Endothelial cell of umbilical vein (primary cell): ENCODE measurements at regions not wholly inside any gene's neighbourhood (a gene's known extent, or its start where the extent isn't known, plus 50 kb on each side); places are given as distances from the start of the nearest gene placed in this dataset.
A peak's percentile ranks its signal among the peaks of the same experiment; 100 is the strongest.

Experiments used
- BruUV-seq: library from RNA; stranded (reverse); fragments of 400-500 nt; replicated peaks from 2 replicates; lab custom pipeline; 2021; lab: Mats Ljungman, UMichigan
- CTCF ChIA-PET: fragments of 300-600, 350-600 bp; sonication (Branson Sonifier 250); formaldehyde crosslinking; loops from one replicate; lab custom pipeline; 2021; ENCODE audit warnings: antibody characterized with exemption, inconsistent platforms; lab: Charles Lee
- POLR2A ChIA-PET: fragments of 300-600, 350-600 bp; sonication (Branson Sonifier 250); formaldehyde crosslinking; loops from one replicate; lab custom pipeline; 2021; ENCODE audit warnings: antibody characterized with exemption, inconsistent platforms; lab: Charles Lee
- DNase-seq: peaks from one replicate; pipeline ENCODE4 v3.0.0-alpha.2; 2011; ENCODE audit warnings: low read depth, low spot score
- FAIRE-seq: peaks from 2 replicates; lab custom pipeline; 2011; peaks lifted over from hg19 to GRCh38; lab: Jason Lieb, UNC
- H2AFZ ChIP-seq: 2 replicates; pipeline ENCODE4 v1.6.0; 2012; ENCODE audit warnings: low read depth, low read length, control low read depth, inconsistent platforms
- H3K27ac ChIP-seq: 2 replicates; pipeline ENCODE4 v1.5.1; 2011; ENCODE audit warnings: low read depth, mild to moderate bottlenecking, control low read depth, low read length, moderate library complexity; ENCODE audit not compliant: insufficient read depth
- H3K27me3 ChIP-seq, 2 experiments: 2 replicates each; pipeline versions ENCODE4 v1.6.0 to v1.6.1; 2011; ENCODE audit warnings: low read length in 2 of 2, mixed read lengths in 1 of 2; ENCODE audit not compliant: control insufficient read depth in 2 of 2, insufficient read depth in 2 of 2
- H3K36me3 ChIP-seq, 2 experiments: 2 replicates in 1 of 2; 3 replicates in 1 of 2; pipeline ENCODE4 v1.5.1; 2011; ENCODE audit warnings: low read length in 2 of 2, mild to moderate bottlenecking in 1 of 2, moderate library complexity in 1 of 2; ENCODE audit not compliant: control insufficient read depth in 2 of 2, insufficient read depth in 2 of 2; ENCODE audit errors: extremely low read depth in 1 of 2
- H3K4me1 ChIP-seq: 3 replicates; pipeline ENCODE4 v1.5.1; 2011; ENCODE audit warnings: mild to moderate bottlenecking, low read length; ENCODE audit not compliant: control insufficient read depth, insufficient read depth; ENCODE audit errors: extremely low read depth
- H3K4me2 ChIP-seq: 2 replicates; pipeline ENCODE4 v1.6.1; 2011; ENCODE audit warnings: low read length, control low read depth, mixed read lengths; ENCODE audit not compliant: insufficient read depth
- H3K4me3 ChIP-seq, 3 experiments: fragments of 200-600 bp in 1 of 3; sonication (generic), shearing (Covaris generic) in 1 of 3; replicated peaks in 1 of 3; 2 replicates each; pipeline ENCODE4 v1.5.1; 2011 to 2016; ENCODE audit warnings: control low read depth in 3 of 3, low read length in 3 of 3, mild to moderate bottlenecking in 2 of 3, inconsistent platforms in 1 of 3, low read depth in 1 of 3, moderate library complexity in 1 of 3; ENCODE audit not compliant: insufficient read depth in 1 of 3
- H3K79me2 ChIP-seq: 2 replicates; pipeline ENCODE4 v1.6.0; 2012; ENCODE audit warnings: low read length, inconsistent platforms; ENCODE audit not compliant: control insufficient read depth, insufficient read depth
- H3K9ac ChIP-seq: replicated peaks from 2 replicates; pipeline ENCODE3; 2011; ENCODE audit warnings: low read length, control low read depth; ENCODE audit not compliant: insufficient read depth; ENCODE audit errors: extremely low read depth
- H3K9me1 ChIP-seq: replicated peaks from 3 replicates; pipeline ENCODE4 v1.6.0; 2011; ENCODE audit warnings: mild to moderate bottlenecking, low read length; ENCODE audit not compliant: control insufficient read depth, insufficient read depth; ENCODE audit errors: extremely low read depth
- H3K9me3 ChIP-seq: replicated peaks from 2 replicates; pipeline ENCODE4 v1.5.1; 2012; ENCODE audit warnings: low read length, inconsistent platforms; ENCODE audit not compliant: control insufficient read depth, insufficient read depth
- H4K20me1 ChIP-seq: replicated peaks from 2 replicates; pipeline ENCODE3; 2011; ENCODE audit warnings: mild to moderate bottlenecking, low read length; ENCODE audit not compliant: control insufficient read depth, insufficient read depth; ENCODE audit errors: extremely low read depth
- EZH2 ChIP-seq: IDR thresholded peaks from 2 replicates; pipeline ENCODE4 v1.6.1; 2012; ENCODE audit warnings: borderline replicate concordance, low read depth, mild to moderate bottlenecking, moderate library complexity, low read length, inconsistent platforms; ENCODE audit not compliant: severe bottlenecking
- GATA2 ChIP-seq: IDR thresholded peaks from 2 replicates; pipeline ENCODE4 v1.7.0; 2011; ENCODE audit warnings: low read depth, mild to moderate bottlenecking, moderate library complexity, mixed read lengths, low read length; ENCODE audit not compliant: insufficient read length, insufficient read depth
- JUN ChIP-seq: IDR thresholded peaks from 2 replicates; pipeline ENCODE4 v1.6.1; 2011; ENCODE audit warnings: borderline replicate concordance, low read depth; ENCODE audit not compliant: insufficient read length, insufficient read depth
- MYC ChIP-seq: IDR thresholded peaks from one replicate; pipeline ENCODE4 v1.6.1; 2011; ENCODE audit warnings: mild to moderate bottlenecking, low read depth, low read length
- POLR2A ChIP-seq: IDR thresholded peaks from 2 replicates; pipeline ENCODE4 v1.6.1; 2012; ENCODE audit warnings: low read depth, mild to moderate bottlenecking, control low read depth, low read length
- POLR2AphosphoS5 ChIP-seq: IDR thresholded peaks from 2 replicates; pipeline ENCODE4 v1.6.1; 2012; ENCODE audit warnings: low read depth, mild to moderate bottlenecking, control low read depth, low read length, moderate library complexity; ENCODE audit not compliant: insufficient read depth
- dilution Hi-C: fragments of 300-500 bp; cut with MboI; formaldehyde crosslinking; loops from one replicate; pipeline ENCODE4 v1.15.0; 2019; ENCODE audit warnings: low sequenced_read_pairs; ENCODE audit not compliant: extremely low pct_ligation_motif_present
- intact Hi-C: fragments of 100-400 bp; cut with micrococcal nuclease; formaldehyde crosslinking; loops from one replicate; pipeline ENCODE4 v1.10.0; 2022
- TF ChIP-seq, protein P1 (sequence below): IDR thresholded peaks from 2 replicates; pipeline ENCODE4 v1.6.1; 2011; ENCODE audit not compliant: insufficient read depth, insufficient read length

DNA sequence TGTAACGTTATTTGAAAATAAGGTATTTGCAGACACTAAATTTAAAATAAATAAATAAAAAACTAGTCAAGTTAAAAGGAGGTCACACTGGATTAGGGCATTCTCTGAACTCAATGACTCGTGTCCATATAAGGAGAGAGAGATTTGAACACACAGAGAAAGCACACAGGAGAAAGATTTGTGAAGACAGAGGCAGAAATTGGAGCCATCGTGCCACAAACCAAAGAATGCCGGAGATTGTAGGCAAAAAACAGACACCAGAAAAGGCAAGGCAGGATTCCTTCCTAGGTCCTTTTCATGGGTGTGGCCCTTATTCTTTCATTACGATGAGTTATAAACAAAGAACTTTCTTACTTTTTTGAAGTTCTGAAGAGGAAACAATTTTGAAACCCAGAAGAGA is 981.5 kb downstream of the DCDC2C start:
- CTCF ChIA-PET = interaction anchor here (1.3 kb wide), 2 partner anchors 10 to 30 kb away, joined by 5 to 7 read pairs; no protein-coding TSS in a partner anchor
- Histone ChIP-seq H3K9me3 (no peaks in the 10 kb centered on the region), H3K79me2 (no peaks in the 10 kb centered on the region), H3K4me1 (peaks cover 10% of the 10 kb centered on the region), H3K27me3 (no peaks in the 10 kb centered on the region), H3K9ac (peak overlapping the region; percentile 21), H4K20me1 (no peaks in the 10 kb centered on the region), H3K4me3 (peak overlapping the region in 1 of 3 experiments; percentile 3), H3K9me1 (no peaks in the 10 kb centered on the region), H3K27ac (no peak overlapping the region), H2AFZ (no peak overlapping the region), H3K36me3 (no peaks in the 10 kb centered on the region), H3K4me2 (peak overlapping the region; percentile 68)
- intact Hi-C loops (loop anchor here (2.0 kb wide), 1 partner anchor 330 kb away; no protein-coding TSS in a partner anchor), dilution Hi-C loops (no loop called here)
- FAIRE-seq (no peak), DNase-seq (peak; percentile 16)
- TF ChIP-seq GATA2 (no peak), MYC (no peak), JUN (no peak), POLR2AphosphoS5 (no peak), POLR2A (no peak)
- TF ChIP-seq, protein P1, sequence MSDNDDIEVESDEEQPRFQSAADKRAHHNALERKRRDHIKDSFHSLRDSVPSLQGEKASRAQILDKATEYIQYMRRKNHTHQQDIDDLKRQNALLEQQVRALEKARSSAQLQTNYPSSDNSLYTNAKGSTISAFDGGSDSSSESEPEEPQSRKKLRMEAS = no peak
- POLR2A ChIA-PET = no interaction called here
- BruUV-seq = no TSS peak

DNA sequence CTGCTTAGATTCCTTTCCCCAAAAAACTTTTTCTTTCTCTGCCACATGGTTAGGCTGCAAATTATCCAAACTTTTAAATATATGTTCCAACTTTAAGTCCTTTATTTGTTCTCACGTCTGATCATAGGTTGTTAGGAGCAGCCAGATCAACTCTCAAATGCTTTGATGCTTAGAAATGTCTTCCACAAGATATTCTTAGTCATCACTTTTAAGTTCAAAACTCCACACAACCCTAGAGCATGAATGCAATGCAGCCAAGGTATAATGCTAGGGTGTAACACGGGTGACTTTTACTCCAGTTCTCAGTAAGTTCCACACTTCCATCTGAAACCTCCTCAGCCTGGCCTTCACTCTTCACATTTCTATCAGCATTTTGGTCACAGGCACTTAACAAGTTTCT is 987.5 kb downstream of the DCDC2C start:
- intact Hi-C loops (no loop called here), dilution Hi-C loops (no loop called here)
- no peaks in the 10 kb centered on the region for H3K27me3 ChIP-seq
- CTCF ChIA-PET = interaction anchor here (0.6 kb wide), 1 partner anchor 56 kb away, joined by 3 read pairs; no protein-coding TSS in a partner anchor
- no peak for DNase-seq
- no peak overlapping the region for H3K4me3 ChIP-seq
- no peaks in the 10 kb centered on the region for H3K9me1 ChIP-seq
- BruUV-seq = no TSS peak
- H3K27ac ChIP-seq = no peak overlapping the region
- POLR2A ChIA-PET = no interaction called here
- H3K4me2 ChIP-seq = no peak overlapping the region
- no peak overlapping the region for H3K9ac ChIP-seq
- no peak for FAIRE-seq
- H4K20me1 ChIP-seq = no peaks in the 10 kb centered on the region
- no peaks in the 10 kb centered on the region for H3K79me2 ChIP-seq
- TF ChIP-seq JUN (no peak), GATA2 (no peak), MYC (no peak), EZH2 (no peak)
- TF ChIP-seq, protein P1 = no peak
- no peaks in the 10 kb centered on the region for H3K9me3 ChIP-seq
- H3K4me1 ChIP-seq = no peaks in the 10 kb centered on the region
- H2AFZ ChIP-seq = no peak overlapping the region
- H3K36me3 ChIP-seq = no peaks in the 10 kb centered on the region
